ENCODE measurements at regions not wholly inside any gene's neighbourhood (a gene's known extent, or its start where the extent isn't known, plus 50 kb on each side); places are given as distances from the start of the nearest gene placed in this dataset.

GRCh38 chr10:65846949-65847348, 1078.9 kb upstream of the LRRTM3 start:
- no peaks in the 10 kb centered on the region for H3K9me3 ChIP-seq (ENCODE audit: control extremely low read depth in 1 of 3, control insufficient read depth in 2 of 3, insufficient read depth in 1 of 3, low read length in 2 of 3)
- 100% methylated on average over 1 of the region's 4 CpGs for WGBS (ENCODE audit: insufficient coverage)
- TF ChIP-seq EZH2 (IDR thresholded peaks at IDR 0.05; ENCODE audit: borderline replicate concordance, insufficient read depth, low read depth, low read length, poor library complexity, severe bottlenecking) (no peak), CTCF (IDR thresholded peaks at IDR 0.05) (no peak)
- H3K4me2 ChIP-seq (replicated peaks; ENCODE audit: low read depth, low read length, poor library complexity, severe bottlenecking), result no peak overlapping the region
- no peak overlapping the region for H3K27ac ChIP-seq (ENCODE audit: low read length in 2 of 2)
- Mint-ChIP-seq H3K4me3 (no peak overlapping the region), H3K4me1 (peaks cover 2% of the 10 kb centered on the region), H3K9me3 (ENCODE audit: insufficient read depth) (no peaks in the 10 kb centered on the region), H3K27ac (no peak overlapping the region), H3K27me3 (no peaks in the 10 kb centered on the region)
- ChIA-PET CTCF (interaction anchor here (0.6 kb wide), 1 partner anchor 230 kb away, joined by 3 read pairs; no protein-coding TSS in a partner anchor), POLR2A (no interaction called here)
- no peaks in the 10 kb centered on the region for H3K79me2 ChIP-seq (ENCODE audit: control insufficient read depth, insufficient read depth, low read length)
- no peak for ATAC-seq (ENCODE audit: low read depth)
- no peaks in the 10 kb centered on the region for H4K20me1 ChIP-seq (ENCODE audit: control insufficient read depth, insufficient read depth, low read length, poor library complexity, severe bottlenecking)
- no peaks in the 10 kb centered on the region for H3K36me3 ChIP-seq (replicated peaks in 1 of 2; ENCODE audit: control extremely low read depth in 1 of 2, control insufficient read depth in 1 of 2, extremely low read depth in 1 of 2, insufficient read depth in 2 of 2, low read length in 1 of 2)
- H3K4me3 ChIP-seq (ENCODE audit: control extremely low read depth in 1 of 5, extremely low read depth in 1 of 5, insufficient read depth in 1 of 5, low read depth in 2 of 5, low read length in 4 of 5), result no peak overlapping the region
- no peak overlapping the region for H3K9ac ChIP-seq (ENCODE audit: low read length)
- no peak for DNase-seq
- H3K4me1 ChIP-seq (ENCODE audit: control insufficient read depth in 2 of 2, insufficient read depth in 2 of 2, low read length in 2 of 2), result no peaks in the 10 kb centered on the region
- H3K27me3 ChIP-seq (replicated peaks in 1 of 4; ENCODE audit: control extremely low read depth in 1 of 4, control insufficient read depth in 3 of 4, insufficient read depth in 4 of 4, low read length in 3 of 4), result no peaks in the 10 kb centered on the region
- H2AFZ ChIP-seq (ENCODE audit: insufficient read depth, low read depth, low read length, poor library complexity, severe bottlenecking), result no peak overlapping the region
- intact Hi-C loops (cut with micrococcal nuclease), result no loop called here

GRCh38 chr10:65847436-65848230, 1078.2 kb upstream of the LRRTM3 start:
- ChIA-PET POLR2A (no interaction called here), CTCF (no interaction called here)
- no peaks in the 10 kb centered on the region for H3K79me2 ChIP-seq (ENCODE audit: control insufficient read depth, insufficient read depth, low read length)
- TF ChIP-seq CTCF (IDR thresholded peaks at IDR 0.05), result no peak
- TF ChIP-seq EZH2 (IDR thresholded peaks at IDR 0.05; ENCODE audit: borderline replicate concordance, insufficient read depth, low read depth, low read length, poor library complexity, severe bottlenecking), result no peak
- no peak for DNase-seq
- ATAC-seq (ENCODE audit: low read depth), result no peak
- H4K20me1 ChIP-seq (ENCODE audit: control insufficient read depth, insufficient read depth, low read length, poor library complexity, severe bottlenecking), result no peaks in the 10 kb centered on the region
- no CpG with 5 or more reads among the region's 3 CpGs for WGBS (ENCODE audit: insufficient coverage)
- no peaks in the 10 kb centered on the region for H3K9me3 ChIP-seq (ENCODE audit: control extremely low read depth in 1 of 3, control insufficient read depth in 2 of 3, insufficient read depth in 1 of 3, low read length in 2 of 3)
- no peaks in the 10 kb centered on the region for H3K27me3 Mint-ChIP-seq
- no peaks in the 10 kb centered on the region for H3K36me3 ChIP-seq (replicated peaks in 1 of 2; ENCODE audit: control extremely low read depth in 1 of 2, control insufficient read depth in 1 of 2, extremely low read depth in 1 of 2, insufficient read depth in 2 of 2, low read length in 1 of 2)
- no peak overlapping the region for H2AFZ ChIP-seq (ENCODE audit: insufficient read depth, low read depth, low read length, poor library complexity, severe bottlenecking)
- no peaks in the 10 kb centered on the region for H3K9me3 Mint-ChIP-seq (ENCODE audit: insufficient read depth)
- H3K4me1 Mint-ChIP-seq, result no peaks in the 10 kb centered on the region
- H3K27ac ChIP-seq (ENCODE audit: low read length in 2 of 2), result no peak overlapping the region
- H3K27me3 ChIP-seq (replicated peaks in 1 of 4; ENCODE audit: control extremely low read depth in 1 of 4, control insufficient read depth in 3 of 4, insufficient read depth in 4 of 4, low read length in 3 of 4), result no peaks in the 10 kb centered on the region
- no peak overlapping the region for H3K4me3 ChIP-seq (ENCODE audit: control extremely low read depth in 1 of 5, extremely low read depth in 1 of 5, insufficient read depth in 1 of 5, low read depth in 2 of 5, low read length in 4 of 5)
- H3K9ac ChIP-seq (ENCODE audit: low read length), result no peak overlapping the region
- H3K4me3 Mint-ChIP-seq, result no peak overlapping the region
- no peak overlapping the region for H3K27ac Mint-ChIP-seq
- no peak overlapping the region for H3K4me2 ChIP-seq (replicated peaks; ENCODE audit: low read depth, low read length, poor library complexity, severe bottlenecking)
- intact Hi-C loops (cut with micrococcal nuclease), result no loop called here
- no peaks in the 10 kb centered on the region for H3K4me1 ChIP-seq (ENCODE audit: control insufficient read depth in 2 of 2, insufficient read depth in 2 of 2, low read length in 2 of 2)

All from B cell (primary cell).